HepG2 (cell line): ENCODE measurements at regions not wholly inside any gene's neighbourhood (a gene's known extent, or its start where the extent isn't known, plus 50 kb on each side); places are given as distances from the start of the nearest gene placed in this dataset.

ENCODE experiments used
- CREB1 ChIP-seq, 2 experiments: fragments of 450-650 bp in 1 of 2; IDR thresholded peaks; 2 replicates each; pipeline ENCODE4 v1.6.1; 2016 to 2017; ENCODE audit warnings: control low read depth in 1 of 2, mild to moderate bottlenecking in 1 of 2, missing compliant biosample characterization in 1 of 2, missing genetic modification characterization in 1 of 2
- ESRRA ChIP-seq: sonication (generic); formaldehyde crosslinking; IDR thresholded peaks from 2 replicates; pipeline ENCODE4 v1.5.1; 2020; ENCODE audit warnings: mild to moderate bottlenecking, low read depth, missing genetic modification reagents
- ETV6 ChIP-seq: sonication (generic); formaldehyde crosslinking; conservative IDR thresholded peaks from 2 replicates; pipeline ENCODE4 v1.4.0; 2020; ENCODE audit warnings: missing genetic modification reagents
- NCOR1 ChIP-seq: fragments of 200-600 bp; sonication (generic); IDR thresholded peaks from 2 replicates; pipeline ENCODE4 v1.7.0; 2017; ENCODE audit warnings: antibody characterized with exemption, low read length, borderline replicate concordance
- POLR2AphosphoS5 ChIP-seq: IDR thresholded peaks from 2 replicates; pipeline ENCODE4 v1.6.1; 2012; ENCODE audit warnings: low read depth, low read length
- YY1 ChIP-seq: IDR thresholded peaks from 2 replicates; pipeline ENCODE4 v1.6.1; 2011; ENCODE audit warnings: low read length, low read depth, moderate library complexity, mild to moderate bottlenecking; ENCODE audit not compliant: insufficient read depth, insufficient replicate concordance
- ZC3H4 ChIP-seq: sonication (generic); formaldehyde crosslinking; IDR thresholded peaks from 2 replicates; pipeline ENCODE4 v1.4.0; 2020; ENCODE audit warnings: missing genetic modification reagents, borderline replicate concordance
- ZNF501 ChIP-seq: sonication (generic); formaldehyde crosslinking; IDR thresholded peaks from 2 replicates; pipeline ENCODE4 v1.5.1; 2020; ENCODE audit warnings: mild to moderate bottlenecking, moderate library complexity, missing genetic modification reagents
- ZNF563 ChIP-seq: sonication (generic); formaldehyde crosslinking; IDR thresholded peaks from 2 replicates; pipeline ENCODE4 v1.8.0; 2022; ENCODE audit warnings: mild to moderate bottlenecking, moderate library complexity, missing genetic modification reagents
- ZNF607 ChIP-seq: sonication (generic); formaldehyde crosslinking; IDR thresholded peaks from 2 replicates; pipeline ENCODE4 v1.5.1; 2020; ENCODE audit warnings: missing genetic modification reagents, mild to moderate bottlenecking, borderline replicate concordance
- TF ChIP-seq, protein P1 (sequence below): sonication (generic); formaldehyde crosslinking; IDR thresholded peaks from 2 replicates; pipeline ENCODE4 v1.5.0; 2020; ENCODE audit warnings: mild to moderate bottlenecking, missing genetic modification reagents, moderate library complexity
- TF ChIP-seq, protein P2 (sequence below): sonication (generic); formaldehyde crosslinking; IDR thresholded peaks from 2 replicates; pipeline ENCODE4 v1.4.0; 2020; ENCODE audit warnings: missing genetic modification reagents, mild to moderate bottlenecking, borderline replicate concordance
- TF ChIP-seq, protein P3 (sequence below): IDR thresholded peaks from 2 replicates; pipeline ENCODE4 v1.6.1; 2012; ENCODE audit warnings: inconsistent platforms
- TF ChIP-seq, protein P4 (sequence below), 2 experiments: fragments of 450-650 bp in 1 of 2; sonication (generic) in 1 of 2; formaldehyde crosslinking; IDR thresholded peaks; 2 replicates each; pipeline versions ENCODE4 v1.5.0 to v1.8.0; 2020 to 2022; ENCODE audit warnings: mild to moderate bottlenecking in 1 of 2, missing genetic modification reagents in 1 of 2

DNA sequence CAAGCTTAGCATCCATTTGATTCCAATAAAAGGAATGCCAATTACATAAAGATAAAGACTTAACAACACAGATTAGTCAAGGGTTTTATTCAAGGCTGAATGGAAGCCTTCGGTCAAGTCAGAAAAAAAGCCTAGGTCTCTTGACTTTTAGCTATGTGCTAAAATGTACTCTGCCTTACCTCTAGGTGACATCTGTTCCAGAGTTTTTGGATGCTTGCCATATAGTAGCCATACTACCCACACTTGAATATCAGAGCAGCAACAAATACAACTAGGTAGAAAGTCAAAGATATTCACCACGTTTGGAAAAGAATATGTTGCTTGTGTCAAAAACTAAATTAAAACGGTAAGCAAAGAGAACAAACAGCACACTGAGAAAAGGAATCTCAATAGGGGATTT, 484.7 kb downstream of the ELAVL2 start:
- TF ChIP-seq ZNF563, result no peak
- TF ChIP-seq ESRRA (CRISPR knock-in tag), result no peak
- TF ChIP-seq, protein P1, sequence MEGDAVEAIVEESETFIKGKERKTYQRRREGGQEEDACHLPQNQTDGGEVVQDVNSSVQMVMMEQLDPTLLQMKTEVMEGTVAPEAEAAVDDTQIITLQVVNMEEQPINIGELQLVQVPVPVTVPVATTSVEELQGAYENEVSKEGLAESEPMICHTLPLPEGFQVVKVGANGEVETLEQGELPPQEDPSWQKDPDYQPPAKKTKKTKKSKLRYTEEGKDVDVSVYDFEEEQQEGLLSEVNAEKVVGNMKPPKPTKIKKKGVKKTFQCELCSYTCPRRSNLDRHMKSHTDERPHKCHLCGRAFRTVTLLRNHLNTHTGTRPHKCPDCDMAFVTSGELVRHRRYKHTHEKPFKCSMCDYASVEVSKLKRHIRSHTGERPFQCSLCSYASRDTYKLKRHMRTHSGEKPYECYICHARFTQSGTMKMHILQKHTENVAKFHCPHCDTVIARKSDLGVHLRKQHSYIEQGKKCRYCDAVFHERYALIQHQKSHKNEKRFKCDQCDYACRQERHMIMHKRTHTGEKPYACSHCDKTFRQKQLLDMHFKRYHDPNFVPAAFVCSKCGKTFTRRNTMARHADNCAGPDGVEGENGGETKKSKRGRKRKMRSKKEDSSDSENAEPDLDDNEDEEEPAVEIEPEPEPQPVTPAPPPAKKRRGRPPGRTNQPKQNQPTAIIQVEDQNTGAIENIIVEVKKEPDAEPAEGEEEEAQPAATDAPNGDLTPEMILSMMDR, result no peak
- TF ChIP-seq CREB1 (IDR thresholded peaks at IDR 0.05), result no peak
- no peak for TF ChIP-seq CREB1 (CRISPR knock-in tag; IDR thresholded peaks at IDR 0.05)
- TF ChIP-seq NCOR1, result no peak
- TF ChIP-seq YY1, result no peak
- TF ChIP-seq, protein P2, sequence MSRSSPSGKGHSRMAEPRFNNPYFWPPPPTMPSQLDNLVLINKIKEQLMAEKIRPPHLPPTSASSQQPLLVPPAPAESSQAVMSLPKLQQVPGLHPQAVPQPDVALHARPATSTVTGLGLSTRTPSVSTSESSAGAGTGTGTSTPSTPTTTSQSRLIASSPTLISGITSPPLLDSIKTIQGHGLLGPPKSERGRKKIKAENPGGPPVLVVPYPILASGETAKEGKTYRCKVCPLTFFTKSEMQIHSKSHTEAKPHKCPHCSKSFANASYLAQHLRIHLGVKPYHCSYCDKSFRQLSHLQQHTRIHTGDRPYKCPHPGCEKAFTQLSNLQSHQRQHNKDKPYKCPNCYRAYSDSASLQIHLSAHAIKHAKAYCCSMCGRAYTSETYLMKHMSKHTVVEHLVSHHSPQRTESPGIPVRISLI (CRISPR knock-in tag), result no peak
- no peak for TF ChIP-seq ZNF501 (CRISPR knock-in tag)
- TF ChIP-seq ZC3H4 (CRISPR knock-in tag), result no peak
- TF ChIP-seq POLR2AphosphoS5, result no peak
- TF ChIP-seq ETV6 (CRISPR knock-in tag), result no peak
- TF ChIP-seq, protein P3, sequence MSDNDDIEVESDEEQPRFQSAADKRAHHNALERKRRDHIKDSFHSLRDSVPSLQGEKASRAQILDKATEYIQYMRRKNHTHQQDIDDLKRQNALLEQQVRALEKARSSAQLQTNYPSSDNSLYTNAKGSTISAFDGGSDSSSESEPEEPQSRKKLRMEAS, result no peak
- TF ChIP-seq, protein P4, sequence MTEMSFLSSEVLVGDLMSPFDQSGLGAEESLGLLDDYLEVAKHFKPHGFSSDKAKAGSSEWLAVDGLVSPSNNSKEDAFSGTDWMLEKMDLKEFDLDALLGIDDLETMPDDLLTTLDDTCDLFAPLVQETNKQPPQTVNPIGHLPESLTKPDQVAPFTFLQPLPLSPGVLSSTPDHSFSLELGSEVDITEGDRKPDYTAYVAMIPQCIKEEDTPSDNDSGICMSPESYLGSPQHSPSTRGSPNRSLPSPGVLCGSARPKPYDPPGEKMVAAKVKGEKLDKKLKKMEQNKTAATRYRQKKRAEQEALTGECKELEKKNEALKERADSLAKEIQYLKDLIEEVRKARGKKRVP (CRISPR knock-in tag; IDR thresholded peaks at IDR 0.05), result no peak
- no peak for TF ChIP-seq ZNF607 (CRISPR knock-in tag)
